VCaP (cell line): ENCODE measurements at regions not wholly inside any gene's neighbourhood (a gene's known extent, or its start where the extent isn't known, plus 50 kb on each side); places are given as distances from the start of the nearest gene placed in this dataset.
"Not testable (repeated sequence)": the region's sequence is repeated elsewhere in the genome, so short reads cannot be mapped to it uniquely, and the experiment has no call there.

Experiments used
- H3K27ac ChIP-seq: fragments of 450-650 bp; 2 replicates; pipeline ENCODE4 v1.5.1; 2017
- CTCF ChIP-seq: fragments of 450-650 bp; conservative IDR thresholded peaks from 2 replicates; pipeline ENCODE4 v1.5.1; 2017; ENCODE audit warnings: mild to moderate bottlenecking, moderate library complexity

- no peak overlapping the region for H3K27ac ChIP-seq
- TF ChIP-seq CTCF = peak; percentile 63
These were observed 71.9 kb upstream of the GRAMD1B start for GRCh38 chr11:123357990-123358827.

GRCh38 chr11:123357353-123357989, 72.6 kb upstream of the GRAMD1B start:
- H3K27ac ChIP-seq = no peak overlapping the region
- TF ChIP-seq CTCF = no peak

- TF ChIP-seq CTCF = no peak
- H3K27ac ChIP-seq = no peak overlapping the region
These were observed 73.5 kb upstream of the GRAMD1B start for GRCh38 chr11:123356539-123356938.

- no peak for TF ChIP-seq CTCF
These were observed 75.6 kb upstream of the GRAMD1B start for GRCh38 chr11:123354371-123354975.

GRCh38 chr11:123351375-123351774, 78.7 kb upstream of the GRAMD1B start:
- no peak for TF ChIP-seq CTCF
- H3K27ac ChIP-seq = no peak overlapping the region

More at GRCh38 chr11:123354371-123354975, 75.6 kb upstream of the GRAMD1B start:
- no peak overlapping the region for H3K27ac ChIP-seq

- no peak for TF ChIP-seq CTCF
- no peak overlapping the region for H3K27ac ChIP-seq
These were observed 80.7 kb upstream of the GRAMD1B start for GRCh38 chr11:123349382-123349781.

GRCh38 chr11:123344790-123345357, 85.2 kb upstream of the GRAMD1B start:
- TF ChIP-seq CTCF = no peak
- no peak overlapping the region for H3K27ac ChIP-seq

- not testable (repeated sequence) for H3K27ac ChIP-seq
These were observed 85.9 kb upstream of the GRAMD1B start for GRCh38 chr11:123344188-123344587.
